HG03565 (cell line): ENCODE measurements at regions not wholly inside any gene's neighbourhood (a gene's known extent, or its start where the extent isn't known, plus 50 kb on each side); places are given as distances from the start of the nearest gene placed in this dataset.
"Not testable (repeated sequence)": the region's sequence is repeated elsewhere in the genome, so short reads cannot be mapped to it uniquely, and the experiment has no call there.

Experiments
- ATAC-seq: cut with Tn5 transposase; IDR thresholded peaks from one replicate; pipeline ENCODE4 v1.9.1; 2021; ENCODE audit warnings: mild to moderate bottlenecking, moderate library complexity; ENCODE audit not compliant: unreplicated experiment

GRCh38 chr6:20263059-20263458 is 50.8 kb upstream of the MBOAT1 start:
- ATAC-seq, result no peak

GRCh38 chr6:20265842-20266241 is 53.6 kb upstream of the MBOAT1 start:
- no peak for ATAC-seq

DNA sequence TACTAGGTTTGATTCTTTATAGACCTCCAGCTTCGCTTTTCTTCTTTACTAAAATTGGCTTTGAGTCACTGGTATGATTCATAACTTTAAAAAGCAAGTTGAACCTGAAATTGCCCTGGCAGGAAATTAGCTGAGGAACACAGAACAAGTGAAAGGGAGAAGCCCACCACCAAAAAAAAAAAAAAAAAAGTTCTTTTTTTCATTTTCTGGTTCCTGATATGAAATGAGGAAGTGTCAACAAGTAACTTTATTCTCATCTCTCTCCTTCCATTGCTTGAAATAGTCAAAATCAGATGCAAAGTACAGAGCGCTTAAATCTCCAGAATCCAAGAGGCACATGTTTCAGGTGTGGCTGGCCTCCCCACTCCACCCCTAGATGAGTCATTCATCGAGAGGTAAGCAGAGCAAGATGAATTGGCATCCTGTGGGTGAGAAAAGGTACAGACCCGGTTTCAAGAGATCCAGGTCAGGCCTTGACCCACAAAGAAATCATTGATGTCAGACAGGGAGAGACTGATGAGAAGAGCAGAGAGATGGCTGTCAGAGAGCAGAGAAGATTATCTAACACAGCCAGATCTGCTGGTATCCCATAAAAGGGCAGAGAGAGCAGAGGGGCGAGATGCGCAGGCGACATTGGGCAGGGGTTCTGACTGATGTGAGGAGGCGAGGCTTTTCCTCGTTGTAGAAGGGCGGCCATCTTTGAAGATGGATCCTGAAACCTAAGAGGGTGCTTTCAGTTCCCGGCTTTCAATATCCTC is 54.8 kb upstream of the MBOAT1 start:
- ATAC-seq, result no peak

- no peak for ATAC-seq
Measured at GRCh38 chr6:20269181-20269580, 56.9 kb upstream of the MBOAT1 start.

DNA sequence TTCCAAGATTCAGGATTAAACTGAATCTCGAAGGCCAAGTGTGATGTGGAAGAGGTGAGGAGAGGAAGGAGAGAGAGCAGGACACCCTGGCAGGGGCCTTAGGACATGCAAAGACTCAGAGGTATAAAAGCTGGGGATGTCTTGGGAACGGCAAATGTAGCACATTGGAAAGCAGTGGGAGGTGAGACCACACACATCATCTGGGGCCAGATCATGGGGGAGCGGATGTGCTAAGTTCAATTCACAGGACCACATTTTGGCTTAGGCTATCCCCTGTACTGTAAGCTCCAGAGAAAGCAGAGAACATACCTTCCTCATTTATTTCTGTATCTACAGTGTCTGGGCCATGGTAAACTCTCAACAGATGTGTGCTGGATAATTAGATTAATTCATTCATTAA is 59.5 kb upstream of the MBOAT1 start:
- no peak for ATAC-seq

- no peak for ATAC-seq
Measured at GRCh38 chr6:20274137-20274536, 61.9 kb upstream of the MBOAT1 start.

- ATAC-seq, result not testable (repeated sequence)
Measured at GRCh38 chr6:20275837-20276236, 63.6 kb upstream of the MBOAT1 start.

DNA sequence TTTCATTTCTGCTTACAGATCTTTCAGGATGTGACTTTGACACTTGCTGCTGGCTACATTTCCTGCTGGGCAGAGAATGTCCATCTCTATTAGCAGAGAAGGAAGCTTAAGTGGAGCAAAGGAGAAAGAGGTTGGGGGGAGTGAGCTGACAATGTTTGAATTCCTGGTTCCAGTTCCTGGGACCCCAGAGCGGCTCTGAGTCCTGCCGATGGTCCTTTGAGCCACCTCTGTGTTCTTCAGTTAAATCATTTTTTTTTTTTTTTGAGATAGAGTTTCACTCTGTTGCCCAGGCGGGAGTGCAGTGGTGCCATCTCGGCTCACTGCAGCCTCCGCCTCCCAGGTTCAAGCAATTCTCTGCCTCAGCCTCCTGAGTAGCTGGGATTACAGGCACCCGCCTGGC is 65.5 kb upstream of the MBOAT1 start:
- ATAC-seq, result not testable (repeated sequence)

- ATAC-seq, result no peak
Measured at GRCh38 chr6:20279051-20279450, 66.8 kb upstream of the MBOAT1 start.

- ATAC-seq, result no peak
Measured at GRCh38 chr6:20279608-20280287, 67.5 kb upstream of the MBOAT1 start.

GRCh38 chr6:20280288-20280621 is 68.0 kb upstream of the MBOAT1 start:
- no peak for ATAC-seq

GRCh38 chr6:20284672-20285071 is 72.4 kb upstream of the MBOAT1 start:
- ATAC-seq, result no peak

DNA sequence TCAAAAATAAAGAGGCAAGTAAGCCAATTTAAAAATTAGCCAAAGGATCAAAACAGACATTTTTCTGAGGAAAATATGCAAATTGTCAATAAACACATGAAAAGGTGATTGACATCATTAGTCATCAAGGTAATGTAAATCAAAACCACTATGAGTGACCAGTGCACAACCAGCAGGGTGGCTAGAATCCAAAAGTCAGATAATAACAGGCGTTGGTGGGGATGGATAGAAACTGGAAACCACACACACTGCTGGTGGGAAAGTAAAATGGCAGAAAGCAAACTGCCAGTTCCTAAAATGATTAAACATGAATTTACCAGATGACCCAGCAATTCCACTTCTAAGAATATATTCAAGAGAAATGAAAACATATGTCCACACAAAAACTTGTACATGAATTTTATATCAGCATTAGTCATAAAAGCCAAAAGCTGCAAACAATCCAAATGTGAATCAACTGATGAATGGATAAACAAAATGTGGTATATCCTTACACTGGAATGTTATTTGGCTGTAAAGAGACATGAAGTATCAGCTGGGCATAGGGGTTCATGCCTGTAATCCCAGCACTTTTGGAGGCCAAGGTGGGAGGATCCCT is 74.8 kb upstream of the MBOAT1 start:
- ATAC-seq, result no peak

GRCh38 chr6:20291764-20292580 is 79.7 kb upstream of the MBOAT1 start:
- ATAC-seq, result peak; percentile 68

DNA sequence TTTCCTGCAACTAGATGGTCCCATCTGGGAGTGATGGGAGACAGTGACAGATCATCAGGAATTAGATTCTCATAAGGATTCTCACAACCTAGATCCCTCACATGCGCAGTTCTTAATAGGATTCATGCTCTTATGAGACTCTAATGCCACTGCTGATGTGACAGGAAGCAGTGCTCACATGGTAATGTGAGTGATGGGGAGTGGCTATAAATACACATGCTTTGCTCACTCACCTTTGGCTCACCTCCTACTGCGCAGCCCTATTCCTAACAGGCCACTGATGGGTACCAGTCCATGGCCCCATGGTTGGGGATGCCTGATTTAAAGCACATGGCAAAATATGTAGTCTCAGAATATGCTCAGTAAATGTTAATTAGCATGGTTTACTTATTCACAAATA is 80.6 kb upstream of the MBOAT1 start:
- no peak for ATAC-seq

DNA sequence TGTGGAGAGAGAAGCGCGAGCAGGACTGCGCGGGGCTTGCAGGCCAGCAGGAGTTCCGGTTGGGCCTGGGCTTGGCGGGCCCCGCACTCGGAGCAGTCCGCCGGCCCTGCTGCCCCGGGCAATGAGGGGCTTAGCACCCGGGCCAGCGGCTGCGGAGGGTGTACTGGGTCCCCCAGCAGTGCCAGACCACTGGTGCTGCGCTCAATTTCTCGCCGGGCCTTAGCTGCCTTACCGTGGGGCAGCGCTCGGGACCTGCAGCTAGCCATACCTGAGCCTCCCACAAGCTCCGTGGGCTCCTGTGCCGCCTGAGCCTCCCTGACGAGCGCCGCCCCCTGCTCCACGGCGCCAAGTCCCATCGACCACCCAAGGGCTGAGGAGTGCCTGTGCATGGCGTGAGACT is 89.0 kb upstream of the MBOAT1 start:
- no peak for ATAC-seq

- ATAC-seq, result no peak
Measured at GRCh38 chr6:20302168-20302567, 89.9 kb upstream of the MBOAT1 start.

DNA sequence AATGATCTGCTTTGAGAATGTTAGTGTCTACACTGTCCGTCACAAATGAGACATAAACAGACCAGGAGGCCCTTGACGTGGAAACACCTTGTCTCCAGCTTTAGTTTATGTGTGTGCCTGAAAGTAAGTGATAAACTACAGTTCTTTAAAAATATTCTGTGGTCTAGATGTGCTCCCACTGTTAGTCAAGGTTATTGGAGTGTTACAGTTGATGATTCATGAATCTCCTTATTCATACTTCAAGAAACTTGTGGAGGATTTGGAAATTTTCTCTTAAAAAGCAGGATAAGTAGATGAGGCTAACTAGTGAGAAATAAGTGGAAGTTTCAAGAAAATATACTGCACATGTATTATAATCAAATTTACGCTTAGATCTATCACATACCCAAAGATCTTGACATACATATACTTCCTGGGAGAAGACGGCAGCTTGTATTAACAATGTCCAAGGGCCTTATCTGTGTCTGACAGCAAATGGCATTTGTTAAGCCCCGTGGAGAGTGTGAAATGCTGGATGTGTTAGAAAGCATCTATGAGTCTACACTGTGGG is 90.5 kb upstream of the MBOAT1 start:
- no peak for ATAC-seq

DNA sequence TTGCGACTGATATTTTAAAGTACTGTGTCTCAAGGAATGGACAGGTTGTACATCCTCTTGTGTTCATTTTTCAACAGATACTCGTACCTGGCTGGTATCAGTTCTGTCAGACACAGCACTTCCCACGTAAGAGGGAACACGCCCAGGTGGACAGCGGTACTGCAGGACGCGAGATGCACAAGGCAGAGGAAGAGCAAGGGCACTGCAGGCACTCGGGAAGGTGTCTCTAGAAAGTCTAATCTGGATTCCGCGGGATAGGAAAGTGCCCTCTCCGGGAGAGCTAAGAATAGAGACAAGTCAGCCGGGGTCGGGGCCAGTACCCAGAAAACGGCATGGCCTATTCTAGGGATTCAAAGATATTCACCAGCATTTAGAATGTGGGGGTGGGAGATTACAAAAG is 94.2 kb upstream of the MBOAT1 start:
- no peak for ATAC-seq

DNA sequence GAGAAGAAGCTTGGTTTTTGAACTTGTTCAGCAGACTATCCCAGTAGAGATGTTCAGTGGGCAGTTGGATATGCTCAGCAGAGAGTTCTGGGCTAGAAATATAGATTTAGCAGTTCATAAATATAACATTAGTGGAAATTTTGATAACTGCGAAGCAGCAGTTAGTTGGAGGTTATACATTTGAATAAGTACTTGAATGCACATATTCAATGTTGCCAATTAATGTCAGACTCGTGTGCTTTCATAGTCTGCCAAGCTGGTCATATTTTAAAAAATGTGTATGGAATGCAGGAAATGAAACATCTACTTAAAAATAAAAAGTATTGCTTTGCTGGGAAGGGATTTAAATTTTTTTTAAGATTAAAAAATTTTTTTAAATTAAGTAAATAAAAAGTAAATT is 92.5 kb upstream of the E2F3 start:
- ATAC-seq, result no peak

GRCh38 chr6:20310185-20310584 is 91.5 kb upstream of the E2F3 start:
- ATAC-seq, result no peak
